Brain microvascular endothelial cell (primary cell): ENCODE measurements at regions not wholly inside any gene's neighbourhood (a gene's known extent, or its start where the extent isn't known, plus 50 kb on each side); places are given as distances from the start of the nearest gene placed in this dataset.

Experiments used
- DNase-seq: peaks from one replicate; pipeline ENCODE4 v3.0.0-alpha.2; 2020
- H3K27ac ChIP-seq: fragments of 250-450 bp; sonication (Bioruptor Pico); 2 replicates; pipeline ENCODE4 v1.5.1; 2020; ENCODE audit warnings: mild to moderate bottlenecking, moderate library complexity
- H3K27me3 ChIP-seq: fragments of 250-450 bp; sonication (Bioruptor Pico); replicated peaks from 2 replicates; pipeline ENCODE4 v1.5.1; 2020; ENCODE audit warnings: mild to moderate bottlenecking
- H3K36me3 ChIP-seq: fragments of 250-450 bp; sonication (Bioruptor Pico); replicated peaks from 2 replicates; pipeline ENCODE4 v1.5.1; 2020; ENCODE audit warnings: mild to moderate bottlenecking
- H3K4me3 ChIP-seq: 2 replicates; pipeline ENCODE4 v1.5.1; 2011; ENCODE audit warnings: low read depth, mild to moderate bottlenecking, control low read depth, low read length, moderate library complexity
- in situ Hi-C: cut with HindIII; loops from 2 replicates; pipeline ENCODE4 v1.10.0; 2017; ENCODE audit warnings: low sequenced_read_pairs, low pct_ligation_motif_present
- TF ChIP-seq, protein P1 (sequence below): IDR thresholded peaks from 2 replicates; pipeline ENCODE4 v1.5.1; 2011; ENCODE audit warnings: low read depth, mild to moderate bottlenecking, moderate library complexity, low read length, control low read depth, inconsistent platforms; ENCODE audit errors: missing control alignments

DNA sequence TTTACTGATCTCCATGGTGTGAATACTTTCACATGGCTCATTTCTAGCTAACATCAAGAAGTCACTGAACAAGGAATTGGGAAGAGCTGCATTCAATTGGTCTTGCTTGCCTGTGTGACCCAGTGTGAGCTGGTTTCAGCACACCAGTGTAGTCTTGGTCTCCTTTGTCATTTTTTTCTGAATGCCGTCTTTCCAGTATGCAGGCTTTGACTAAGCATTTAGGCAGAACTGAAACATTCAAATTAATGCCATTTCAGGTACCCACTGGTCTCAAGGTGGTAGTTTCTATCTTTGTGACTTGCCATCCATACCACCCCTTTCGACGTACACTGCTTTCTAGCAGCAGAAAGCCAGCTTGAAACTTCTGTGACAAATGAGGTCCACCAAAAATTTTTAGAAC is 550.5 kb upstream of the BOD1L1 start:
- TF ChIP-seq, protein P1, sequence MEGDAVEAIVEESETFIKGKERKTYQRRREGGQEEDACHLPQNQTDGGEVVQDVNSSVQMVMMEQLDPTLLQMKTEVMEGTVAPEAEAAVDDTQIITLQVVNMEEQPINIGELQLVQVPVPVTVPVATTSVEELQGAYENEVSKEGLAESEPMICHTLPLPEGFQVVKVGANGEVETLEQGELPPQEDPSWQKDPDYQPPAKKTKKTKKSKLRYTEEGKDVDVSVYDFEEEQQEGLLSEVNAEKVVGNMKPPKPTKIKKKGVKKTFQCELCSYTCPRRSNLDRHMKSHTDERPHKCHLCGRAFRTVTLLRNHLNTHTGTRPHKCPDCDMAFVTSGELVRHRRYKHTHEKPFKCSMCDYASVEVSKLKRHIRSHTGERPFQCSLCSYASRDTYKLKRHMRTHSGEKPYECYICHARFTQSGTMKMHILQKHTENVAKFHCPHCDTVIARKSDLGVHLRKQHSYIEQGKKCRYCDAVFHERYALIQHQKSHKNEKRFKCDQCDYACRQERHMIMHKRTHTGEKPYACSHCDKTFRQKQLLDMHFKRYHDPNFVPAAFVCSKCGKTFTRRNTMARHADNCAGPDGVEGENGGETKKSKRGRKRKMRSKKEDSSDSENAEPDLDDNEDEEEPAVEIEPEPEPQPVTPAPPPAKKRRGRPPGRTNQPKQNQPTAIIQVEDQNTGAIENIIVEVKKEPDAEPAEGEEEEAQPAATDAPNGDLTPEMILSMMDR: no peak
- no peak overlapping the region for H3K27ac ChIP-seq
- DNase-seq: no peak
- in situ Hi-C loops: no loop called here
- no peaks in the 10 kb centered on the region for H3K36me3 ChIP-seq
- no peak overlapping the region for H3K4me3 ChIP-seq
- H3K27me3 ChIP-seq: no peaks in the 10 kb centered on the region

DNA sequence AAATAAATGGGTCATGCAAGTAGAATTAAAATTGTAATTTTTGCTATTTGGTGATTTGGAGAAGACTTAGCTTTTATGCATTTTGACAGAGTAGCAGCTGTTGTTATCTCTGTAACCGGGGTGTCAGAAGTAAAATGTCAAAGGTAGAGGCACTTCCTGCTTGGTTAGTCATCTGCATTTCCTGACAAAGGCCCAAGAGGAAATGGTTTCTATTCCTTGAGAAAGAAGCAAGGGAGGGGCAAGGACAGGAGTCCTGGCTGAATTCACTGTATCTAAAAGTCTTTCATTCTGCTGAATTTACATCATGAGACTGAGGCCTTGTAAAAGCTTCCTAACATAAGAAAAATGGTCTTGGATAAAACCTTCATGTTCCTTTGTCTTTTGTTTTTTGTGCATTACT is 550.9 kb upstream of the BOD1L1 start:
- Histone ChIP-seq H3K27me3 (no peaks in the 10 kb centered on the region), H3K27ac (peak overlapping the region; percentile 43), H3K4me3 (no peak overlapping the region), H3K36me3 (no peaks in the 10 kb centered on the region)
- TF ChIP-seq, protein P1: no peak
- no peak for DNase-seq
- in situ Hi-C loops: no loop called here

DNA sequence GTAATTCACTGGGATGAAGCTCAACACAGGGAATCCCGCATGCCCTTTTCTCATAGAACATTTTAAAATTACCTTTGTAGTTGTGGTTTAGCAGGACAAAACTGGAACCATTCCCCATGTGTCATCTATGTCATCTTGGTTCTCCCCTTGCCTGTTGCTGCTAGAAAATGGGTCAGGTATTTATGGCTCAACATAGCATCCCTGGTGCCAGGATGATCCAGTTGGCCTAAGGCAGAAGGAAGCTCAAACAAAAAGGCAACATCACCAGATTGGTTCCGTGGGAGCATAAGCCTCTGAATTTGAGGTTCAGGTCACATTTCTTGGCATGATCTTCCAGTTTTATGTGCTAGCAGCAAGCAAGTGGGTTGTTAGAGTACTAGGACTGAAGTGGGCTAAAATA is 552.6 kb upstream of the BOD1L1 start:
- Histone ChIP-seq H3K4me3 (no peak overlapping the region), H3K27me3 (no peaks in the 10 kb centered on the region), H3K36me3 (no peaks in the 10 kb centered on the region), H3K27ac (no peak overlapping the region)
- in situ Hi-C loops: no loop called here
- TF ChIP-seq, protein P1: no peak
- DNase-seq: no peak

DNA sequence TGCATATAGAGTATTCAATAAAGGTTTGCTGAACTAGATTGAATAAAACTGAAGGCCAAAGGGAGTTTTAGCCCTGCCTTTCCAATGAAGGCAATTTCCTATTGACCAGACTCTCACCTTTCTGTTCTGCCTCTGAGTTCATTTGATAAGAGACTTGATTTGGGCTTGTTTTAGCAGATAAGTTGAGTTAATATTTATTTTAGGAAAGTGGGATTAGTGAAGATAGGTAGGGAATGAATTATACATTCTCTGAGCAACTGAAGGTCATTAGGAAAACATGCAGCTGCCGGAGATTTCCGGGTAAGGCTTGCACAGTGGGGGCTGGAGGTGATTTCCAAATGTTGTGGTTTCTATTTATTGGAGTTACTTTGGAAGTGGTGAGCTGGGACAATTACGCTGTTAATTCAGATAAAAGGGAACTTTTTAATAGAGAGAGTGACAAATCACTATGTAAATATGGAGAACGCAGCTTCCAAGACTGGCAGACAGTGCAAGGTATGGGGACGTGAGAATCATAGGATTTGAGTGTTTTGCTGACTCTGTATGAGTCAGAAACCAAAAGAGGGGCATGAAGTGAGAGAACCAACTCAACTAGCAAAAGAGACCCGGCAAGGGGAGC is 553.6 kb upstream of the BOD1L1 start:
- no peak overlapping the region for H3K4me3 ChIP-seq
- no peak for DNase-seq
- in situ Hi-C loops: no loop called here
- H3K27ac ChIP-seq: peak overlapping the region; percentile 15
- H3K36me3 ChIP-seq: no peaks in the 10 kb centered on the region
- TF ChIP-seq, protein P1: no peak
- no peaks in the 10 kb centered on the region for H3K27me3 ChIP-seq

DNA sequence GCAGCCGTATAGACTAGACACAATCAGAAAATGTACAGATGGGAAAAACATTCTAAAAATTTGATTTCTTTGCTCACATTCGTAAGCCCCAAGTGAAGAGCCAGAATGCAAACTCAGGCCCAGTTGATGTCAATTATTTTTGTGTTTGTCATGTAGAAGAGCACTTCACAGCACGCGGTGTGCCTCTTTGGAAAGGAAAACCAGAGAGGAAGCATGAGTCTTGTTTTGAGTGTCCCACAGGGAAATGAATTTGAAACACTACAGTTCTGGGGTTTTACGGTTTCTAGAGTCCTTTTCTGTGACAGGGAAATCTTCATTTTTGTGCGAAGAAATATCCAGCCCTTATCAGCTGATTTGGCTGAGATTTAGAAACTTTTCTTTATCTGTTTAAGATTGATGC is 554.6 kb upstream of the BOD1L1 start:
- TF ChIP-seq, protein P1: no peak
- Histone ChIP-seq H3K27me3 (no peaks in the 10 kb centered on the region), H3K36me3 (no peaks in the 10 kb centered on the region), H3K27ac (no peak overlapping the region), H3K4me3 (no peak overlapping the region)
- in situ Hi-C loops: no loop called here
- no peak for DNase-seq

DNA sequence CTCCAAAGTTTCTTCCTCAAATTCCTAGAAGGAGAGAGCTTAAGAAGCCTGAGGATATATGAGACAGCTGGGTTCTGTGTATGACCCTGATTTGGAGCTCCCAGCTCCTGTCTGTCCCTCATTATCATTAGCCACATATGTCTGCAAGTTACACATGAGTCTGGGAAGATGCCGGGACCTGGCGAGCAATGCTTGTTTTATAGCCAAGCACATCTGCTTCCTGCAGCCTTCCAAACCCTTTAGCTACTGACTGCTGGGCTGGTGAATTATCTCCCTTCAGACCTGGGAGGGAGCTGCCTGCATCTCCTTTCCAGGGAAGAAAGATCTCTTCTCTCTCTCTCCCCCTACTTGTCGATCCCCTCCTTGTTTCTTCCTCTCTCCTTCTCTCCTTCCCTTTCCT is 556.7 kb upstream of the BOD1L1 start:
- H3K4me3 ChIP-seq: no peak overlapping the region
- no peak for DNase-seq
- TF ChIP-seq, protein P1: no peak
- in situ Hi-C loops: no loop called here
- no peak overlapping the region for H3K27ac ChIP-seq
- no peaks in the 10 kb centered on the region for H3K36me3 ChIP-seq
- H3K27me3 ChIP-seq: no peaks in the 10 kb centered on the region
